WERI-Rb-1 (cell line): ENCODE measurements at regions not wholly inside any gene's neighbourhood (a gene's known extent, or its start where the extent isn't known, plus 50 kb on each side); places are given as distances from the start of the nearest gene placed in this dataset.
"Not testable (repeated sequence)": the region's sequence is repeated elsewhere in the genome, so short reads cannot be mapped to it uniquely, and the experiment has no call there.

Source experiments
- DNase-seq: peaks from one replicate; pipeline ENCODE4 v3.0.0-alpha.2; 2020
- H3K27ac ChIP-seq: fragments of 250-450 bp; sonication (Bioruptor Pico); 2 replicates; pipeline ENCODE4 v1.5.1; 2020; ENCODE audit warnings: mild to moderate bottlenecking, moderate library complexity
- H3K27me3 ChIP-seq: fragments of 250-450 bp; sonication (Bioruptor Pico); 2 replicates; pipeline ENCODE4 v1.5.1; 2021; ENCODE audit warnings: mild to moderate bottlenecking, low read depth, moderate library complexity; ENCODE audit not compliant: insufficient read depth, severe bottlenecking
- H3K36me3 ChIP-seq: fragments of 250-450 bp; sonication (Bioruptor Pico); 2 replicates; pipeline ENCODE4 v1.5.1; 2020; ENCODE audit warnings: mild to moderate bottlenecking, moderate library complexity
- H3K4me3 ChIP-seq: 2 replicates; pipeline ENCODE4 v1.5.1; 2011; ENCODE audit warnings: low read depth, mild to moderate bottlenecking, control low read depth, low read length
- H3K9me3 ChIP-seq: fragments of 250-450 bp; sonication (Bioruptor Pico); 2 replicates; pipeline ENCODE4 v1.5.1; 2021; ENCODE audit warnings: mild to moderate bottlenecking, moderate library complexity; ENCODE audit not compliant: severe bottlenecking
- TF ChIP-seq, protein P1 (sequence below): IDR thresholded peaks from 2 replicates; pipeline ENCODE4 v1.5.1; 2011; ENCODE audit warnings: low read depth, mild to moderate bottlenecking, control low read depth, inconsistent platforms, low read length

DNA sequence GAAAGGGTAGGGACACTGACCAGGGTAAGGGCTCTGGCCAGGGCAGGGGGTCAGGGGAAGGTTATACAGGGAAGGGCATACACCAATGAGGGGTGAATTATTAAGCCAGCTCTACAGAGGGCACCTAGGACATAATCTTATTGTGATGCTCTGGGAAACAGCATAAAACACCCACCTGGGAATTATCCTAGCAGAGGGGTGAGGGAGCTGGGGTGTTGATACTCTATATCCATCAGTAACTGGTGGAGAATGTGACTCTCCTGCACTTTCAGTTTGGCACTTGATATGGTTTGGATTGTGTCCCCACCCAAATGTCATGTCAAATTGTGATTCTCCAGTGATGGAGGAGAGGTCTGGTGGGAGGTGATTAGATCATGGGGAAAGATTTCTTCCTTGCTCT is 291.2 kb downstream of the ASMT start:
- no peak for DNase-seq
- Histone ChIP-seq H3K4me3 (no peak overlapping the region), H3K27me3 (no peaks in the 10 kb centered on the region), H3K9me3 (peaks cover 5% of the 10 kb centered on the region), H3K36me3 (no peaks in the 10 kb centered on the region), H3K27ac (no peak overlapping the region)
- TF ChIP-seq, protein P1, sequence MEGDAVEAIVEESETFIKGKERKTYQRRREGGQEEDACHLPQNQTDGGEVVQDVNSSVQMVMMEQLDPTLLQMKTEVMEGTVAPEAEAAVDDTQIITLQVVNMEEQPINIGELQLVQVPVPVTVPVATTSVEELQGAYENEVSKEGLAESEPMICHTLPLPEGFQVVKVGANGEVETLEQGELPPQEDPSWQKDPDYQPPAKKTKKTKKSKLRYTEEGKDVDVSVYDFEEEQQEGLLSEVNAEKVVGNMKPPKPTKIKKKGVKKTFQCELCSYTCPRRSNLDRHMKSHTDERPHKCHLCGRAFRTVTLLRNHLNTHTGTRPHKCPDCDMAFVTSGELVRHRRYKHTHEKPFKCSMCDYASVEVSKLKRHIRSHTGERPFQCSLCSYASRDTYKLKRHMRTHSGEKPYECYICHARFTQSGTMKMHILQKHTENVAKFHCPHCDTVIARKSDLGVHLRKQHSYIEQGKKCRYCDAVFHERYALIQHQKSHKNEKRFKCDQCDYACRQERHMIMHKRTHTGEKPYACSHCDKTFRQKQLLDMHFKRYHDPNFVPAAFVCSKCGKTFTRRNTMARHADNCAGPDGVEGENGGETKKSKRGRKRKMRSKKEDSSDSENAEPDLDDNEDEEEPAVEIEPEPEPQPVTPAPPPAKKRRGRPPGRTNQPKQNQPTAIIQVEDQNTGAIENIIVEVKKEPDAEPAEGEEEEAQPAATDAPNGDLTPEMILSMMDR = no peak

DNA sequence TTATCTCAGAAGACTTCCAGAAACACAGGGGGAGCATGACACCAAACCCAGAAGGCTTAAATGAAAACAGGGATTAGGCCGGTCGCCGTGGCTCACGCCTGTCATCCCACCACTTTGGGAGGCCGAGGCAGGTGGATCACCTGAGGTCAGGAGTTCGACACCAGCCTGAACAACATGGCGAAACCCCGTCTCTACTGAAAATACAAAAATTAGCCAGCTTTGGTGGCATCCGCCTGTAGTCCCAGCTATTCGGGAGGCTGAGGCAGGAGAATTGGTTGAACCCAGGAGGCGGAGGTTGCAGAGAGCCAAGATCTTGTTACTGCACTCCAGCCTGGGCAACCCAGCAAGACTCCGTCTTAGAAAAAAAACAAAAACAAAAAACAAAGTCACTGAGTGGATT is 294.1 kb downstream of the ASMT start:
- not testable (repeated sequence) for H3K4me3 ChIP-seq, DNase-seq, H3K9me3 ChIP-seq, H3K27me3 ChIP-seq, H3K36me3 ChIP-seq, H3K27ac ChIP-seq

DNA sequence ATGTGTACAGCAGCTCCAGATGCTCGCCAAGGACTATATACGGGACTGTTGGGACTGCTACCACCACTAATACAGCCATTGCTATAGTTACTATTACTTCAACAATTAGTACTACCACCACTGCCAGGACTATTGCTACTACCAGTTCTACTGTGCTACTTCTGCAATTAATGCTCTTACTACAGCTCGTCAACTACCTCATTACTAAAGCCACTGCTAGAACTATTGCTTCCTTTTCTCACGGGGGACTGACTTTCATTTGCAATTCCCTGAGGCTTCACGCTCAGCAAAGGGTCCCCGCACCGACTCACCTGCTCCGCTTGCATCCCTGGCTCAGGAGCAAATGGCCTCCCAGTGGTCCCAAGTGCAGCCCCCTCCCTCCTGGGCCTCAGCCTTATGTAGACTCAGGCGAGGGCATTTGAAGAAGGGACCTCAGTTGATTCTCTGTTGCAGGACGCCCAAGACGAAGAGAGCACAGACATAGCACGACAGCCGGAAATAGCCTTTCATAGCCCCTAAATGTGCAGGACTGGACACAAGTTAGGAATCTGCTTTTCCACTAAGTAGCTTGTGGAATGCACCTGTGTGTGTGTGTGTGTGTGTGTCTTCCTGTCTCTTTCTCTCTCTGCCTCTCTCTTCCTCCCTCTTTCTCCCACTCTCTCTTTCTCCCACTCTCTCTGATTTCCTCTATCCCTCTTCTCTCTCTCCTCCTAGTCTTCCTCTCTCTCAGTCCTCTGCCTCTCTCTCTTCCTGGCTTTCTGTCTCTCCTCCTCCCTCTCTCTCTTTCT is 294.8 kb downstream of the ASMT start:
- no peak overlapping the region for H3K4me3 ChIP-seq
- H3K27ac ChIP-seq = no peak overlapping the region
- H3K27me3 ChIP-seq = no peaks in the 10 kb centered on the region
- H3K9me3 ChIP-seq = peaks cover 5% of the 10 kb centered on the region
- H3K36me3 ChIP-seq = no peaks in the 10 kb centered on the region
- TF ChIP-seq, protein P1 = no peak
- no peak for DNase-seq

DNA sequence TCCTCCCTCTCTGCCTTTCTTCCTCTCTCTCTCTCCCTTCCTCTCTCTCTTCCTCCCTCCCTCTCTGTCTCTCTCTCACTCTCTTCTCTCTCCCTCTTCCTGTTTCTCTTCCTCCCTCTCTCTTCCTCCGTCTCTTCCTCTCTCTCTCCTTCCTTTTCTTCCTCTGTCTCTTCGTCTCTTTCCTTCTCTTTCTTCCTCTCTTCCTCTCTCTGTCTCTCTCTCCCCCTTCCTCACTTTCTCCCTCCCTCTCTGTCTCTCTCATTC is 295.3 kb downstream of the ASMT start:
- H3K27me3 ChIP-seq = no peaks in the 10 kb centered on the region
- no peak overlapping the region for H3K4me3 ChIP-seq
- H3K9me3 ChIP-seq = peaks cover 5% of the 10 kb centered on the region
- no peak overlapping the region for H3K27ac ChIP-seq
- TF ChIP-seq, protein P1 = no peak
- no peak for DNase-seq
- no peaks in the 10 kb centered on the region for H3K36me3 ChIP-seq

DNA sequence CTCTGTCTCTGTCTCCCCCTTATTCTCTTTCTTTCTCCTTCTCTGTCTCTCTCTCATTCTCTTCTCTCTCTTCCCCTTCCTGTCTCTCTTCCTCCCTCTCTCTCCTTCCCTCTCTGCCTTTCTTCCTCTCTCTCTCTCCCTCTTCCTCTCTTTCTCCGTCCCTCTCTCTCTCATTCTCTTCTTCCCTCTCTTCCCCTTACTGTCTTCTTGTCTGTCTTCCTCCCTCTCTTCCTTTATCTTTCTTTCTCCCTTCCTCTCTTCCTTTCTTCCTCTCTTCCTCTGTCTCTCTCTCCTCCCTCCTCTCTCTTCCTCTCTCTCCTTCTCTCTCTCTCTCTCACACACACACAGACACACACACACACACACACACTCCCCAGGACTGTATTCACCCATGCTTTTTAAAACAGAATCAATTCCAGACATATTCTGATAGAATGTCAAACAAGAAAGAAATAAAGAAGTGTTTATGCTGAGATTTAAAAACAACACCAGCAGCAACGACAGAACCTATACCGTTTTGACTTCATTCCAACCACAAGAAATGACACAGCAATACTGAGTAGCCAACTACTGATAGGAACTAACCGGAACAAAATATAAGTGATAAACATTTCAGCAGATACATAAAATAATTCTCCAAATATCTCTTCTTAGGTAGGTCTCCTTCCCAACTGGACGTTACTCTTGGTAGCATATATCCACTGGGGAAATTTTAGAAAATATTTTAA is 296.7 kb downstream of the ASMT start:
- Histone ChIP-seq H3K4me3 (no peak overlapping the region), H3K27ac (no peak overlapping the region), H3K27me3 (no peaks in the 10 kb centered on the region), H3K36me3 (no peaks in the 10 kb centered on the region), H3K9me3 (no peaks in the 10 kb centered on the region)
- TF ChIP-seq, protein P1 = no peak
- DNase-seq = no peak

DNA sequence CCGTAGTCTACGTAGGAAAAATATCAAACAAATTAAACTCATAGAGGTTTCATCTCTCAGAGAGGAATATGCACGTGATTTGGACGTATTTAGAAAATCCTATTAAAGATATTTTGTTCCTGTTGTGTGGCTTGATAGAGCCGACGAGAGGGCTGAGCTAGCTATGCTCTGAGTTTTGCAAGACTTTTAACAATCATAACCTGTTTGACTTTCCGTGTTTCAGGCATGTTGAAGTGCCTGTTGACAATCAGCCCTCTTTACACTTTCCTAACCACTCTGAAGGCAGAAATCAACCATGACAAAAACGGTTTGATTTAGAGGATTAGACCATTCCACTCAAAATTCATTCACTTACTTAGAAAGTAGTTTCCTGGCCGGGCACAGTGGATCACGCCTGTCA is 297.3 kb downstream of the ASMT start:
- no peaks in the 10 kb centered on the region for H3K9me3 ChIP-seq
- H3K4me3 ChIP-seq = no peak overlapping the region
- H3K36me3 ChIP-seq = no peaks in the 10 kb centered on the region
- TF ChIP-seq, protein P1 = no peak
- DNase-seq = no peak
- no peaks in the 10 kb centered on the region for H3K27me3 ChIP-seq
- H3K27ac ChIP-seq = no peak overlapping the region
